ENCODE measurements at regions not wholly inside any gene's neighbourhood (a gene's known extent, or its start where the extent isn't known, plus 50 kb on each side); places are given as distances from the start of the nearest gene placed in this dataset.

DNA sequence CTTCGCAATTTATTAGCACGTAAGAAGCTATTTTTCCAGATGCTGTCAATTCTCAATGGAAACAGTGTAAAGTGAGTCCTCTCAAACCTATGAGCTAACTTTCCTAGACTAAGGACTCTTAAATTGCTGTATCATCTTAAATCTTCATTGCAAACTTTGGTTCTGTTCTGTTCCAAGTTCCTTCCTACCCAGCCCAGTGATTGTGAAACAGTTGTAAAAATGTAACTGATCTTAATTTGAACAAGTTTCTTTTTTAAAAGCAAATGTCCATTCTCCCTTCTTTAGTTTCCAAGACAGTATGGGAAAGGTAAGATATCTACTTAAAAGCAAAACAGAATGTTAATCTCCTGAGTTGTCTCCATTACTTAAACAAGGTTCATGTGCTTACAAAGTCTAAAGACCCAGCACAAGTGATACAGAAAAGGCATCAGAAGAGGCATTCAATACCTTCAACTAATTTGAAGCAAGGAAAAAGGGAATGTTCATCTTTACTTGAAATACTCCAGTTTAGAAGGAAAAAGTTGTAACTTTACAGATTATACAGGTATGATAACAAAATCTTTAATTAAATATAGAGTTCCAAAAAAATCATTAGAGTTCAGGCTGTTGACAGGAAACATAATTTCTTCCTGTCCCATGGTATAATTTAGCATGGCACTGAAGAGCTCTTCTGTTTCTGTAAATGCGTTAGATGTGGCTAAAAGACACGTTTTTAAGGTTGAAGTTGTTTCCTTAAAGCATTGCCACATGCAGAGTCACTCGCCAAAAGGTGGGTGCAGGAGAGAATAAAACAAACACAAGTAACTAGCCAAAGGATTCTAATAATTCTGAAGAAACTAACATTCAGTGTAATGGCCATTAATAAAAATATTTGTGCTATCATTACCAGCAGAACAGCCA lies 101.5 kb upstream of the USP15 start:
- TF ChIP-seq POLR2AphosphoS5 (IDR thresholded peaks at IDR 0.05): no peak
- H3K36me3 ChIP-seq: no peaks in the 10 kb centered on the region
- no peak overlapping the region for H3K27ac ChIP-seq
- no peaks in the 10 kb centered on the region for H3K4me1 ChIP-seq
- no peaks in the 10 kb centered on the region for H3K27me3 ChIP-seq
- no peaks in the 10 kb centered on the region for H3K9me3 ChIP-seq
- H3K4me3 ChIP-seq: no peak overlapping the region
- WGBS, 2 donors: 50 to 65% methylated on average over 5 of the region's 5 CpGs
- intact Hi-C loops (cut with DNase I): no loop called here
- no peak for DNase-seq

- H3K9me3 ChIP-seq: no peaks in the 10 kb centered on the region
- H3K27me3 ChIP-seq: no peaks in the 10 kb centered on the region
- WGBS, 2 donors: 62 to 68% methylated on average over 2 of the region's 2 CpGs
- no peaks in the 10 kb centered on the region for H3K4me1 ChIP-seq
- DNase-seq: no peak
- TF ChIP-seq, protein P1, sequence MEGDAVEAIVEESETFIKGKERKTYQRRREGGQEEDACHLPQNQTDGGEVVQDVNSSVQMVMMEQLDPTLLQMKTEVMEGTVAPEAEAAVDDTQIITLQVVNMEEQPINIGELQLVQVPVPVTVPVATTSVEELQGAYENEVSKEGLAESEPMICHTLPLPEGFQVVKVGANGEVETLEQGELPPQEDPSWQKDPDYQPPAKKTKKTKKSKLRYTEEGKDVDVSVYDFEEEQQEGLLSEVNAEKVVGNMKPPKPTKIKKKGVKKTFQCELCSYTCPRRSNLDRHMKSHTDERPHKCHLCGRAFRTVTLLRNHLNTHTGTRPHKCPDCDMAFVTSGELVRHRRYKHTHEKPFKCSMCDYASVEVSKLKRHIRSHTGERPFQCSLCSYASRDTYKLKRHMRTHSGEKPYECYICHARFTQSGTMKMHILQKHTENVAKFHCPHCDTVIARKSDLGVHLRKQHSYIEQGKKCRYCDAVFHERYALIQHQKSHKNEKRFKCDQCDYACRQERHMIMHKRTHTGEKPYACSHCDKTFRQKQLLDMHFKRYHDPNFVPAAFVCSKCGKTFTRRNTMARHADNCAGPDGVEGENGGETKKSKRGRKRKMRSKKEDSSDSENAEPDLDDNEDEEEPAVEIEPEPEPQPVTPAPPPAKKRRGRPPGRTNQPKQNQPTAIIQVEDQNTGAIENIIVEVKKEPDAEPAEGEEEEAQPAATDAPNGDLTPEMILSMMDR (IDR thresholded peaks at IDR 0.05): no peak
- no peak for TF ChIP-seq EP300 (IDR thresholded peaks at IDR 0.05)
- no peak for TF ChIP-seq POLR2A (IDR thresholded peaks at IDR 0.05)
- no peak for TF ChIP-seq POLR2AphosphoS5 (IDR thresholded peaks at IDR 0.05)
- H3K27ac ChIP-seq: no peak overlapping the region
- H3K36me3 ChIP-seq: no peaks in the 10 kb centered on the region
- intact Hi-C loops (cut with DNase I): no loop called here
- no peak overlapping the region for H3K4me3 ChIP-seq
Measured at GRCh38 chr12:62162214-62162613, 98.0 kb upstream of the USP15 start.

DNA sequence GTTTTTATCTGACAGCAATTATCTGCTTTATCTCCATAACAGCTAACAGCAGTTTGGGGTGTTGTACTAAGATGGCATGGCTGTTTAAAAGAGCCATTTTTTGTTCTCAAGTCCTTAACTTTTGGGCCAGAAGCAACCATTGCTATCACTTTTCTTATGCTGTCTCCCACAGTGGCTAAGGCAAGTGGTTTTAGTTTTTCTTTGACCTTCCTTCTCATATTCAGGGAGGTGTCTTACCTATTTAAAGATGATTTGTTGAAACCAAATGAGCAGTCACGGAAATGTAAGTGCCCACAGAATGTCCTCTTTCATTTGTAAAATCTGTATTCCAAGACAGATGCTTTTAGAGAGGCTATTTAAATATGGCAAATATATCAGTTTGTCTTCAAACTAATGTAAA lies 96.8 kb upstream of the USP15 start:
- WGBS, 2 donors: 74 to 85% methylated on average over 1 of the region's 1 CpG

DNA sequence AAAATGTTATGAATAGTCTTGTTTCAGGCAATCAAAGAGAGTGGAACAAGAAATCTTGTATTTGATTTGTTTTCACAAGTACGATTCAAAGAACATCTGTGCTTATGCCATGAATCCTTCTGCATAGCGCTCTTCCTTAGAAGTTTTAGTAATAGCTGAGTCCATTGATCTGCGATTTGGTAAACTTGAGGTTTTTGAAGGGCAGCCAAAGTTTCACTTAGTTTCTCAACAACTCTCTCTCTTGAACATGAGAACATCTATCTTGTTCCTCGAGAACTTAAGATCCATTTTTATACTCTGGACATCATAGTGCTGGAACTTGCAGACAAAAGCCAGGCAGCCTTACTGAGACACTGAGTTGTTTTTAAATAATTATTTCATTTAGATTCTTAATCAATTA lies 96.2 kb upstream of the USP15 start:
- Histone ChIP-seq H3K4me3 (no peak overlapping the region), H3K9me3 (no peaks in the 10 kb centered on the region), H3K4me1 (no peaks in the 10 kb centered on the region), H3K27ac (no peak overlapping the region), H3K27me3 (no peaks in the 10 kb centered on the region), H3K36me3 (no peaks in the 10 kb centered on the region)
- no peak for DNase-seq
- intact Hi-C loops (cut with DNase I): no loop called here
- TF ChIP-seq EP300 (IDR thresholded peaks at IDR 0.05): no peak
- TF ChIP-seq POLR2AphosphoS5 (IDR thresholded peaks at IDR 0.05): no peak
- no peak for TF ChIP-seq POLR2A (IDR thresholded peaks at IDR 0.05)
- TF ChIP-seq, protein P1 (IDR thresholded peaks at IDR 0.05): no peak
- 80 to 82% methylated on average over 4 of the region's 4 CpGs for WGBS, 2 donors

More for the DNA sequence above, 96.8 kb upstream of the USP15 start:
- Histone ChIP-seq H3K4me1 (no peaks in the 10 kb centered on the region), H3K36me3 (no peaks in the 10 kb centered on the region), H3K4me3 (no peak overlapping the region), H3K9me3 (no peaks in the 10 kb centered on the region), H3K27me3 (no peaks in the 10 kb centered on the region), H3K27ac (no peak overlapping the region)
- intact Hi-C loops (cut with DNase I): no loop called here
- no peak for TF ChIP-seq POLR2AphosphoS5 (IDR thresholded peaks at IDR 0.05)
- no peak for TF ChIP-seq POLR2A (IDR thresholded peaks at IDR 0.05)
- TF ChIP-seq, protein P1 (IDR thresholded peaks at IDR 0.05): no peak
- no peak for TF ChIP-seq EP300 (IDR thresholded peaks at IDR 0.05)
- DNase-seq: no peak

DNA sequence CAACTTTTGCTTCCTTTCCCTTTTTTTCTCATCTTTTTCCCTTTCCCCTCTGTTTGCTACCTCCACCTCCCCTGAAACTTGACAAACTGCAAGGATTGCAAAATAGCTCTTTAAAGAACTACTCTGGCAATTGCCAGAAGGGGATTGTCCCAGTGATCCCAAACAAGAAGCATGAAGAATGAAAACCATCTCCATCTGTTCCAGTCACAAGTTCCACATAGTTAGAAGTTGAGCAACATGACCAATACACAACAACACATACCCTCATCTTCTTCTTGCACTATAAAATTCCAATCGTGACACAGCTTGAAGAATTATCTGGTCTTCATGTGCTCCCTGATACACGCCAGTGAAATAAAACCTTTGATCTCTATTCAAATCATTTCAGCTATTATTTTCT lies 93.7 kb upstream of the USP15 start:
- WGBS, 2 donors: 52 to 81% methylated on average over 2 of the region's 2 CpGs
- DNase-seq: no peak
- no peak overlapping the region for H3K4me3 ChIP-seq
- no peaks in the 10 kb centered on the region for H3K4me1 ChIP-seq
- H3K27ac ChIP-seq: no peak overlapping the region
- H3K9me3 ChIP-seq: no peaks in the 10 kb centered on the region
- TF ChIP-seq EP300 (IDR thresholded peaks at IDR 0.05) (no peak), POLR2A (IDR thresholded peaks at IDR 0.05) (no peak)
- TF ChIP-seq, protein P1 (IDR thresholded peaks at IDR 0.05): no peak
- intact Hi-C loops (cut with DNase I): no loop called here
- H3K27me3 ChIP-seq: no peaks in the 10 kb centered on the region
- no peaks in the 10 kb centered on the region for H3K36me3 ChIP-seq

All from sigmoid colon (tissue), 6 donors.